ENCODE measurements at regions not wholly inside any gene's neighbourhood (a gene's known extent, or its start where the extent isn't known, plus 50 kb on each side); places are given as distances from the start of the nearest gene placed in this dataset.
"Not testable (repeated sequence)": the region's sequence is repeated elsewhere in the genome, so short reads cannot be mapped to it uniquely, and the experiment has no call there.

DNA sequence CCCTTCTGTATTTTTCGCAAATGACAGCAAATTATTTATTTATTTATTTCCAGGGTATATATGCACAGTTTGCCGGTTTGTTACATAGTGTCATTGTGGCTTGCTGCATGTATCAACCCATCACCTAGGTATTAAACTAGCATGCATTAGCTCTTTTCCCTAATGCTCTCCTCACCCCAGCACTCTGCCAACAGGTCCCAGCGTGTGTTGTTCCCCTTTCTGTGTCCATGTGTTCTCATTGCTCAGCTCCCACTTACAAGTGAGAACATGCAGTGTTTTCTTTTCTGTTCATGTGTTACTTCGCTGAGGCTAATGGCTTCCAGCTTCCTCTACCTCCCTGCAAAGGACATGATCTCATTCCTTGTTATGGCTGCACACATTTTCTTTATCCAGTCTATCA, 592.3 kb downstream of the TRIB2 start:
- no peaks in the 10 kb centered on the region for H3K36me3 ChIP-seq (ENCODE audit: low read depth)
- no peak overlapping the region for H3K4me3 ChIP-seq (ENCODE audit: severe bottlenecking)
- no peaks in the 10 kb centered on the region for H3K27me3 ChIP-seq (ENCODE audit: insufficient read depth, poor library complexity, severe bottlenecking)
- DNase-seq (ENCODE audit: low spot score) = no peak
- H3K27ac ChIP-seq (ENCODE audit: poor library complexity, severe bottlenecking) = no peak overlapping the region
- H3K9me3 ChIP-seq (ENCODE audit: severe bottlenecking) = no peaks in the 10 kb centered on the region
- ATAC-seq (ENCODE audit: low read depth) = no peak
- TF ChIP-seq CTCF (IDR thresholded peaks at IDR 0.05; ENCODE audit: poor library complexity, severe bottlenecking) = no peak
- no peaks in the 10 kb centered on the region for H3K4me1 ChIP-seq (ENCODE audit: insufficient read depth, poor library complexity, severe bottlenecking)

DNA sequence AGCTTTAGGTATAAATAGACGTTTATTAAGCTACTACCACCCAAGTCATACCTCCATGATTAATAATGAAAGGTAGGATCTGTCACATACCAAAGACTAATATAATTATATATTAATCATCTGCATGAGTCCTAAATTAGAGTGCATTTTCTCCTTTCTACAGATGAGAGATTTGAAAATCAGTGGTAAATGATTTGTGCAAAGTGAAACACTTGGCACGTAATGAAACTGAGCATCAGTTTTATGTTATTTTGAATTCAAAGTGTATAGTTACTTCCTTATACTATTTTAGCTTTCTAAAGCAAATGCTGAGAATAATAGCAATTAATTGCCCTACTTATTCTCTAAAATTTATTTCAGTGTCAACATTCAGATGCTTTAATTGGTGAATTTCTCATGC, 615.3 kb downstream of the TRIB2 start:
- no peaks in the 10 kb centered on the region for H3K27me3 ChIP-seq (ENCODE audit: insufficient read depth, poor library complexity, severe bottlenecking)
- ATAC-seq (ENCODE audit: low read depth) (no peak), DNase-seq (ENCODE audit: low spot score) (no peak)
- no peak for TF ChIP-seq CTCF (IDR thresholded peaks at IDR 0.05; ENCODE audit: poor library complexity, severe bottlenecking)
- no peaks in the 10 kb centered on the region for H3K4me1 ChIP-seq (ENCODE audit: insufficient read depth, poor library complexity, severe bottlenecking)
- no peak overlapping the region for H3K4me3 ChIP-seq (ENCODE audit: severe bottlenecking)
- H3K36me3 ChIP-seq (ENCODE audit: low read depth) = no peaks in the 10 kb centered on the region
- H3K27ac ChIP-seq (ENCODE audit: poor library complexity, severe bottlenecking) = no peak overlapping the region
- no peaks in the 10 kb centered on the region for H3K9me3 ChIP-seq (ENCODE audit: severe bottlenecking)

DNA sequence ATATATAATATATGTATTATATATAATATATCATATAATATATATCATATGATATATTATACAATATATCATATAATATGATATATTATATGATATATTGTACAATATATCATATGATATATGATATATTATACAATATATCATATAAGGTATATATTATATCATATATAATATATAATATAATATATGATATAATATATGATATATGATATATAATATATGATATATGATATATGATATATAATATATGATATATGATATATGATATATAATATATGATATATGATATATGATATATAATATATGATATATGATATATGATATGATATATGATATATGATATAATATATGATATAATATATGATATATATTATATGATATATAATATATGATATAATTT, 617.3 kb downstream of the TRIB2 start:
- not testable (repeated sequence) for H3K4me1 ChIP-seq (ENCODE audit: insufficient read depth, poor library complexity, severe bottlenecking); H3K9me3 ChIP-seq (ENCODE audit: severe bottlenecking); H3K27me3 ChIP-seq (ENCODE audit: insufficient read depth, poor library complexity, severe bottlenecking); H3K27ac ChIP-seq (ENCODE audit: poor library complexity, severe bottlenecking); ATAC-seq (ENCODE audit: low read depth); H3K36me3 ChIP-seq (ENCODE audit: low read depth); DNase-seq (ENCODE audit: low spot score); H3K4me3 ChIP-seq (ENCODE audit: severe bottlenecking)

GRCh38 chr2:13334545-13334944, 617.8 kb downstream of the TRIB2 start:
- Histone ChIP-seq H3K27ac (ENCODE audit: poor library complexity, severe bottlenecking) (no peak overlapping the region), H3K27me3 (ENCODE audit: insufficient read depth, poor library complexity, severe bottlenecking) (no peaks in the 10 kb centered on the region), H3K36me3 (ENCODE audit: low read depth) (no peaks in the 10 kb centered on the region), H3K4me1 (ENCODE audit: insufficient read depth, poor library complexity, severe bottlenecking) (no peaks in the 10 kb centered on the region), H3K4me3 (ENCODE audit: severe bottlenecking) (no peak overlapping the region), H3K9me3 (ENCODE audit: severe bottlenecking) (no peaks in the 10 kb centered on the region)
- TF ChIP-seq CTCF (IDR thresholded peaks at IDR 0.05; ENCODE audit: poor library complexity, severe bottlenecking) = no peak
- DNase-seq (ENCODE audit: low spot score) (no peak), ATAC-seq (ENCODE audit: low read depth) (no peak)

DNA sequence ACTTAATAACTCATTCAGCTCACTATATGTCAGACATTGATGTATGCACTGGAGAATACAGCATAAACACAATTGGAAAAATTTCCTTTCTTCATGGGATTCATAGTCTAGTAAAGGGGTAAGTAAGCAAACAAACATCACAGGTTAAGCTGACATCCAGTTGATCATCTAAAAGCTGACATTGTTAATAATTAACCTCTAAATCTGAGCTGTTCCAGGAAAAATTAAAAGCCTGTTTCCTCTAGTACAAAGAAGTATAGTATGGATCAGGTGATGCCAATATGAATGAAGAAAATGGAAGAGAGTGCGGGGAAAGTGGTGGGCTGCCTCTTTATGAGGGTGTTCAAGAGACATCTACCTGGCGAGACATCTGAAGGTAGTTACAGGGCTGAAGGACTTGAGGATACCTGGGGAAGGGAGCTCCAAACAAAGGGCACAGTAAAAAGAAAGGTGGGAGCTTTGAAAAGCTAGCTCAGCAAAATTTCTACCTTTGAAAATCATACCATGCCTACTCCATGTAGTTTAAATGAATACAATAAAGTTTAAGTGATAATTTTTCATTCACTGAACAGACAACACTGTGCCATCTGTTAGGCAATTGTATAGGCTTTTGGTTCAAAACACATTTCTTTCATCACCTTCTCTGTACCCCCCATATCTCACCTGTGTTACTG, 619.3 kb downstream of the TRIB2 start:
- Histone ChIP-seq H3K4me1 (ENCODE audit: insufficient read depth, poor library complexity, severe bottlenecking) (no peaks in the 10 kb centered on the region), H3K27ac (ENCODE audit: poor library complexity, severe bottlenecking) (no peak overlapping the region), H3K27me3 (ENCODE audit: insufficient read depth, poor library complexity, severe bottlenecking) (no peaks in the 10 kb centered on the region), H3K4me3 (ENCODE audit: severe bottlenecking) (no peak overlapping the region), H3K36me3 (ENCODE audit: low read depth) (no peaks in the 10 kb centered on the region), H3K9me3 (ENCODE audit: severe bottlenecking) (no peaks in the 10 kb centered on the region)
- no peak for TF ChIP-seq CTCF (IDR thresholded peaks at IDR 0.05; ENCODE audit: poor library complexity, severe bottlenecking)
- no peak for DNase-seq (ENCODE audit: low spot score)
- no peak for ATAC-seq (ENCODE audit: low read depth)

Measured in RWPE2 (cell line).